GM21528 (cell line): ENCODE measurements at regions not wholly inside any gene's neighbourhood (a gene's known extent, or its start where the extent isn't known, plus 50 kb on each side); places are given as distances from the start of the nearest gene placed in this dataset.
"Not testable (repeated sequence)": the region's sequence is repeated elsewhere in the genome, so short reads cannot be mapped to it uniquely, and the experiment has no call there.

Source experiments
- ATAC-seq: cut with Tn5 transposase; IDR thresholded peaks from one replicate; pipeline ENCODE4 v1.9.1; 2021; ENCODE audit warnings: mild to moderate bottlenecking, moderate library complexity; ENCODE audit not compliant: unreplicated experiment, low FRiP score

GRCh38 chr1:82818586-82818985 lies 1017.9 kb downstream of the ADGRL2 start:
- no peak for ATAC-seq

DNA sequence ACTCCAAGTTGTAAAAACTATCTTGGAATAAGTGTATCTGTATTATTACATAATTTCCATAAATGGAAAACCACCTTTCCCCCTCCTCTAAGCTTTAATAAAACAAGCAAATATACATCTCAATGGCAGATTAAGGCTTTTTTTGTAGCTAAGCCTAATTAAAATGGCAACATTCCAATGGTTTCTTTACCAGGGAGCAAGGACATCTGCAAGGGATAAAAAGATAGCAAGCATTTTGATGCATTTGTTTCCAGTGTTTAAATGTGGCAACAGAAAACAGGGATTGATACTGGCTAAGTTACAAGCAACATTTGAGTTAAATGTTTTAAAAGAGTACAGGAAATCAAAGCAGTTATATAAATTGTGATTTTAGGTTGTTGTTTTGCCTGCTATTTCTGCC lies 1012.7 kb downstream of the ADGRL2 start:
- ATAC-seq = no peak

DNA sequence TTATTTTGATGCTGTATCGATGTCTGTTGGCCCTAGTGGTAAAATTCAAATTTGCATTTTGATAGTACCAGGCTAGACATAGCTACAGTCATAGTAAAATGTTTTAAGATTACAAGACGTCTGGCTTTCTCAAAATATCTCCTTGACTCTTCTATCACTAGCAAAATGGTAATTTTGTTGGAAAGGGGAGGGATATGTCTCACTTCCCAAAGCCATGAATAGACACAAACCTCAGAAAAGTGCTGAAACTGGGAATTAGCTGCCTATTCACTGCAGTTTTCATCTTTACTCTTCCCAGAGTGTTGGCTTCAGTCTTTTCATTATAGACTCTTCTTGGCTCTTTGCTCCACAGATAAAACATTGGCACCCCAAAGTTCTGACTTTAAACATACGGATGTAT lies 1009.9 kb downstream of the ADGRL2 start:
- no peak for ATAC-seq

GRCh38 chr1:82807563-82807962 lies 1006.8 kb downstream of the ADGRL2 start:
- no peak for ATAC-seq

- ATAC-seq = no peak
These were observed 1005.4 kb downstream of the ADGRL2 start for GRCh38 chr1:82806133-82806532.

DNA sequence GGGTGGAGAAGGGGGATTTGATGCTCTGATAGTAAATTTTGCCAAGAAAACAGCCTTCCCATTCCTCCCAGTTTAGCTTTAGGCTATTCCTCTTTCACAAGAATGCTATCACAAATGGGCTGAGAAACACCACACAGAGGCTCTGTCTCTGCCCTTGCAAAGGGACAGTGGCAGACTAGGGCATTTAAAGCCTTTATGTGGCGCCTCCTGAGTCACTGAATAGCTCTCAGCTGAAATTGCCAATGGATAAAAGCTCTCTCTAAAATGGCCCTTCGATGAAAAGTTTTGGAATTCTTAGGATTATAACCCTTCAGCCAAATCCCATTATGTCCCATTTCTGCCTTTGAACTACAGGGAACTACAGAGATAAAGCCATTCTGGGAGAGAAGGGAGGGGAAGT lies 1000.4 kb downstream of the ADGRL2 start:
- no peak for ATAC-seq

GRCh38 chr1:82800721-82801120 lies 1000.0 kb downstream of the ADGRL2 start:
- no peak for ATAC-seq

DNA sequence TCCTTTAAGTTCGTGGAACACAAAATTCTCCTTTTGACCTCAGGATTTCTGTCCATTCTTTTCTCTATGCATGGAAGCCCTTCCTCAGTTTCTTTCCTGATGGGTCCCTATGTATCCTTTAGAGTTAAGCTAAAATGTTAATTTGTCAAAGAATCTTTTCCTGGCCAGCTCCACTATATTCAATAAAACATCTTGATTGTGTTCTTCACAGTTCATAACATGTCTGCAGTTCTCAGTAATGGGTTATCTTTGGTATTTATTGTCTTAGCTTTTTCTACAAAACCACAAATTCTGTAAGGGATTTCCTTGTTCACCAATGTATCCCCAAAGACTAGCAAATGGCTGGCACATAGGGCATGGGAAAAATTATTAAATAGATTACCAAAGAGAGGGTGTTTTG lies 998.5 kb downstream of the ADGRL2 start:
- no peak for ATAC-seq

DNA sequence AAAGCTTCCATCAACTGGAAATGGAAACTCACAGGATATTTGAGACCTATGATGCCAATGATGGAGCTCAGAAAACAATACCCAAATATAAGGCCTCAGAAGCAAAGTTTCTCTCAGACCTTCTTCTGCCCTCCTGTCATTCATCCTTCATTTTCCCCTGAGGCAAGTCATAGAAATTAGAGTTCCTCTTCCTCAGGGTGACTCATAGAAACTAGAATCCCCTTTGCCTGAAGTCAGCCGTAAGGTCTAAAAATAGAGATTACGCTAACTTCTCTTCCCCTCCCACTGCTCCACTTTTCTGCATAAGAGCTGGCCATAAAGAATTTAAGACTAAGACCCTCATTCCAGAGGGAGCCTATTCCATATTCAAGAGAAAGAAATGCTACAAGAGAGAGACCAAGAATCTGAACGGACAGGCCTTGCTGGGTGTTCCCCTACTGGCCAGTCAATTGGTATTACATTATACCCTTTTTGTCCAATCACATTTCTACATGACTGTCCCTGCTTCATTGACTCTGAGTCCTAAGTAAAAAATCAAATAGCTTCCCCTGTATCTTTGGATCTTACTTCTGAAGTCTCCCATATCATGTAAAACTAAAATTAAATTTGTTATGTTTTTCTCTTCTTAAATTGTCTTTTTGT lies 994.9 kb downstream of the ADGRL2 start:
- ATAC-seq = no peak

- no peak for ATAC-seq
These were observed 991.4 kb downstream of the ADGRL2 start for GRCh38 chr1:82792151-82792550.

GRCh38 chr1:82790556-82790955 lies 989.8 kb downstream of the ADGRL2 start:
- no peak for ATAC-seq

DNA sequence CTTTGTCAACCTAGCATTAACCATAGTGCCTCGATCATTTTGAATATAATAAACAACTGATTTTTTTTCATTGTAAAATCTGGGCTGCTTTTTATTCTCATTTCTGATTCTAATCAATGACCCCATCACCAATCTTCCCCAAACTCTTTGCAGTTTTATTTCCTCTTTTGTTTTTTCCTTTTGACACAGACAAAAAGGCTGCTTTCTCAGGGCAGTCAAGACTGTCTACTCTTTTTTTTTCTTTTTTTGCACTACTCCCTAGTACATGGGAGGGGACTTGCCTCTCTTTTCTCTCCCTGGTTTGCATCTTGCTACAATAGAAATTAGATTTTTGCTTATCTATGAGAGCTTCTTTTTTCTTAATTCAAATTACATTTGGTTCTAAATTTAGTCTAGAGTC lies 987.9 kb downstream of the ADGRL2 start:
- no peak for ATAC-seq

- no peak for ATAC-seq
These were observed 987.3 kb downstream of the ADGRL2 start for GRCh38 chr1:82788038-82788437.

DNA sequence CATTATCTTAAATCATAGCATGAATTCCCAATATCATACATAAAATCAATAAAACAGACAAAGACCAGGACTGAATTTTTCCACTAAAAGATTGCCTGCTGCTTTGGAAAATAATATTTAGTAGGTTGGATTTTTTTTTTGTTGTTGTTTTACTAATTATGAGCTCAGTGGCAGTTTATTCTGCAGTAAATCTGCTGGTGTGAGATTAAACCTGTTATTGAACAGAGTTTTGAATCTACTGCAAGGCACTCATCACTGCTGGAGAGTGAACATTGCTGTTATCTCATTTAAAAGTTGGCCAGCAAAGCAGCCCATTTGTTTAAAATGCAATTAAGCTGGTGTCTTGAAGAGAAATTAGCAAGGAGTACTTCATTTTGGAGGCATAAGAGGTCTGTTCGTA lies 986.1 kb downstream of the ADGRL2 start:
- no peak for ATAC-seq

DNA sequence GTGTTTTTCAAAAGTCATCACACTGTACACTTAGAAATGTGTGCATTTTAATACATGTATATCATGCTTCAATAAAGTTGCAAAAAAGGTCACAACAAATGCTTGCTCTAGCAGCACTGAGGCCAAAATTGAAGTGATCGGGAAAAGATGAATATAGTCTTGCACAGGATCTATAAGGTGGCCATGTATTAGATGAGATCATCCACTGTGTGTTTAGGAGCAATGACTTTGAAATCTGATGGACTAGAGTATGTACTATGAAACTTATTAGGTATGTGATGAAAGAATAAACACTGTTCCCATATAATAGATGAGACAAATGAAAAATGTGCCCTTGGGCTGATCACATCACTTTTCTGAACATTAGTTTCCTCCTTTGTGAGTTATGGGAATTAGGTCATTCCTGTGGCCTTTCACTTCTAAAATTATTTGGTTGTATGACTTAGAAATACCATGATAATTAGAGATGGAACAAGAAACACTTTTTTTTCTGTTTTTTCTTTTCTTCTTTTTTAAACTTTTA lies 984.6 kb downstream of the ADGRL2 start:
- ATAC-seq = no peak

- ATAC-seq = no peak
These were observed 982.3 kb downstream of the ADGRL2 start for GRCh38 chr1:82783044-82783443.

GRCh38 chr1:82782599-82782998 lies 981.9 kb downstream of the ADGRL2 start:
- no peak for ATAC-seq

- ATAC-seq = no peak
These were observed 977.9 kb downstream of the ADGRL2 start for GRCh38 chr1:82778612-82779011.

DNA sequence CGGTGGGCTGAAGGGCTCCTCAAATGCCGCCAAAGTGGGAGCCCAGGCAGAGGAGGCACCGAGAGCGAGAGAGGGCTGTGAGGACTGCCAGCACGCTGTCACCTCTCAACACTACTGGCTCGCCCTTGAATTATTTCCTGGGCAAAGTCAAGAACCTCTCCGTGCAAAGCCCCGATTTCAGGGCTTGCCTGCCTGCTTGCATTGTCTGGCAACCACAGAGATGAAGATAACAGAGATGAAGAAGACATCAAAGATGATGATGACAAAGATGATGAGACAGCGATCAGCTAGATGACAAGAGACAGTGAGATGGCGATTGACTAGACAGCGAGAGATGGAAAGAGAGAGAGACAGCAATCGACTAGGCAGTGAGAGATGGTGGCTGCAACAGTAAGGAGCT lies 976.5 kb downstream of the ADGRL2 start:
- ATAC-seq = no peak

DNA sequence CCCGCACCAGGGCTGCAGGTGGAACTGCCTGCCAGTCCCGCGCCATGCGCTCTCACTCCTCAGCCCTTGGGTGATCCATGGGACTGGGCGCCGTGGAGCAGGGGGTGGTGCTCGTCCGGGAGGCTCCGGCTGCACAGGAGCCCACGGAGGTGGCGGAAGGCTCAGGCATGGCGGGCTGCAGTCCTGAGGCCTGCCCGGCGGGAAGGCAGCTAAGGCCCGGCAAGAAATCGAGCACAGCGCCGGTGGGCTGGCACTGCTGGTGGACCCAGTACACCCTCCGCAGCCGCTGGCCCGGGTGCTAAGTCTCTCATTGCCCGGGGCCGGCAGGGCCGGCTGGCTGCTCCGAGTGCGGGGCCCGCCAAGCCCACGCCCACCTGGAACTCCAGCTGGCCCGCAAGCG lies 976.0 kb downstream of the ADGRL2 start:
- not testable (repeated sequence) for ATAC-seq

GRCh38 chr1:82775406-82776000 lies 974.8 kb downstream of the ADGRL2 start:
- ATAC-seq = no peak

- no peak for ATAC-seq
These were observed 962.2 kb downstream of the ADGRL2 start for GRCh38 chr1:82762829-82763532.
